SU-DHL-6 (cell line): ENCODE measurements at regions not wholly inside any gene's neighbourhood (a gene's known extent, or its start where the extent isn't known, plus 50 kb on each side); places are given as distances from the start of the nearest gene placed in this dataset.

Experiments
- H2AFZ ChIP-seq: fragments of 200-600 bp; sonication (generic); 2 replicates; pipeline ENCODE4 v1.6.1; 2014; ENCODE audit warnings: low read depth, mild to moderate bottlenecking, moderate library complexity, mixed read lengths, antibody characterized with exemption, low read length; ENCODE audit not compliant: severe bottlenecking
- H3F3A ChIP-seq: fragments of 200-600 bp; shearing (Covaris generic); 2 replicates; pipeline ENCODE4 v1.6.0; 2016; ENCODE audit warnings: antibody characterized with exemption, mild to moderate bottlenecking; ENCODE audit not compliant: insufficient read depth
- H3K27ac ChIP-seq: fragments of 200-600 bp; sonication (generic); 2 replicates; pipeline ENCODE4 v1.5.1; 2016; ENCODE audit warnings: low read depth, mild to moderate bottlenecking, low read length, moderate library complexity, mixed read lengths
- H3K27me3 ChIP-seq: fragments of 200-600 bp; sonication (generic), shearing (Covaris generic); 2 replicates; pipeline ENCODE4 v1.6.0; 2014; ENCODE audit warnings: mild to moderate bottlenecking, low read length
- H3K36me3 ChIP-seq: fragments of 200-600 bp; sonication (generic); 2 replicates; pipeline ENCODE4 v1.6.1; 2014; ENCODE audit warnings: mild to moderate bottlenecking, low read length, mixed read lengths
- H3K4me2 ChIP-seq: fragments of 300-600, 200-600 bp; shearing (Covaris generic), sonication (generic); 2 replicates; pipeline ENCODE4 v1.6.0; 2014; ENCODE audit warnings: low read length, low read depth, mild to moderate bottlenecking; ENCODE audit not compliant: poor library complexity, severe bottlenecking
- H3K4me3 ChIP-seq: fragments of 200-600 bp; sonication (generic); 2 replicates; pipeline ENCODE4 v1.5.1; 2014; ENCODE audit warnings: antibody characterized with exemption, low read length, mild to moderate bottlenecking, mixed read lengths; ENCODE audit not compliant: insufficient read depth, poor library complexity, severe bottlenecking
- H3K79me2 ChIP-seq: fragments of 200-600 bp; sonication (generic); 2 replicates; pipeline ENCODE4 v1.6.1; 2014; ENCODE audit warnings: mild to moderate bottlenecking, low read length, moderate library complexity; ENCODE audit not compliant: insufficient read depth
- H3K9ac ChIP-seq: fragments of 200-600 bp; sonication (generic); 2 replicates; pipeline ENCODE4 v1.7.0; 2014; ENCODE audit warnings: mild to moderate bottlenecking, low read length
- H3K9me2 ChIP-seq: fragments of 200-600 bp; sonication (generic); replicated peaks from 2 replicates; pipeline ENCODE4 v1.6.1; 2014; ENCODE audit warnings: low read length; ENCODE audit not compliant: insufficient read depth
- H3K9me3 ChIP-seq: fragments of 200-600 bp; sonication (generic); 2 replicates; pipeline ENCODE4 v1.6.1; 2014; ENCODE audit warnings: low read length, mixed read lengths; ENCODE audit not compliant: insufficient read depth
- H4K20me1 ChIP-seq: fragments of 200-600 bp; sonication (generic); 2 replicates; pipeline ENCODE4 v1.6.1; 2014; ENCODE audit warnings: low read depth, mild to moderate bottlenecking, antibody characterized with exemption, low read length, moderate library complexity, mixed read lengths
- EZH2phosphoT487 ChIP-seq: fragments of 200-600 bp; sonication (generic), shearing (Covaris generic); conservative IDR thresholded peaks from 2 replicates; pipeline ENCODE4 v1.6.1; 2018; ENCODE audit warnings: mild to moderate bottlenecking, antibody characterized with exemption, low read length, moderate library complexity, mixed read lengths
- TF ChIP-seq, protein P1 (sequence below): fragments of 200-600 bp; sonication (generic); IDR thresholded peaks from one replicate; pipeline ENCODE4 v1.5.1; 2017; ENCODE audit warnings: antibody characterized with exemption, mild to moderate bottlenecking, low read length, moderate library complexity; ENCODE audit not compliant: insufficient read depth, poor library complexity, severe bottlenecking

DNA sequence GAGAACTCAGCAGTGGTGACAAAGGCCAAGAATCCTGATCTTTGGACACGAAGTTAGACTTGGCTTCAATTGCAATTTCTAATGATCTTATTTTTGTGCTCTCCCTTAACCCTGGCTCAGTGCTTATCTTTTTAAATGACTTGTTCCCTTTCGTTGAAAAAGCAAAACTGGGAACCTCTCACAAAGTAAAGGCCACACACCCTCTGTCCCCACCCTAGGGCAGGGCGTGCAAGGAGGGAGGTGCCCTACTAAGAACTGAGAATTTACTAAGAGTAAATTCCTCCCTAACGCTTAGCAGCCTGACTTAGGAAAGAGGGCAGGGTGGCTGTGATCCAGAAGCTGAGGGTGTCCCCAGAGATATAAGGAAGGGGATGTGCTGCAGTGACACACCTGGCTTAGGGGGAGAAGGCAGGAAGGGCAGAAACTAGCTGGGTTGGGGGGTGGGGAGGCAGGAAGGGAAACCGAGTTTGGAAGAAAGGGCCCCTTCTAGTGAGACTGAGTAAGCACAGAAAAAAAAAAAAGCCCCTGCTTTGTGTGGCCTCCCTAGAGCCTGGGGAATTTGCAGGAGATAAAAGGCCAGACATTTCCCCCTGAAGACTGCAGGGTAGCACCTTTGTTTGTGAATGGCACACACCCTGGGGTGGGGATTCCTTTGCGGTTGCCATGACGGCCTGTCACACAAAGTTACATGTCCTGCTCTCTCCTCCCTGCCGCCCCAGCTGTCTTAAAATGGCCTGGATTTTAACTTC, 435.1 kb downstream of the EFNB2 start:
- Histone ChIP-seq H3K9me2 (no peaks in the 10 kb centered on the region), H3K27ac (no peak overlapping the region), H3K9me3 (no peaks in the 10 kb centered on the region), H3K79me2 (no peaks in the 10 kb centered on the region), H3K27me3 (no peaks in the 10 kb centered on the region), H3K36me3 (no peaks in the 10 kb centered on the region), H3K9ac (no peak overlapping the region), H3K4me3 (no peak overlapping the region), H2AFZ (no peak overlapping the region), H3F3A (no peaks in the 10 kb centered on the region), H3K4me2 (no peak overlapping the region), H4K20me1 (no peaks in the 10 kb centered on the region)
- no peak for TF ChIP-seq EZH2phosphoT487
- TF ChIP-seq, protein P1, sequence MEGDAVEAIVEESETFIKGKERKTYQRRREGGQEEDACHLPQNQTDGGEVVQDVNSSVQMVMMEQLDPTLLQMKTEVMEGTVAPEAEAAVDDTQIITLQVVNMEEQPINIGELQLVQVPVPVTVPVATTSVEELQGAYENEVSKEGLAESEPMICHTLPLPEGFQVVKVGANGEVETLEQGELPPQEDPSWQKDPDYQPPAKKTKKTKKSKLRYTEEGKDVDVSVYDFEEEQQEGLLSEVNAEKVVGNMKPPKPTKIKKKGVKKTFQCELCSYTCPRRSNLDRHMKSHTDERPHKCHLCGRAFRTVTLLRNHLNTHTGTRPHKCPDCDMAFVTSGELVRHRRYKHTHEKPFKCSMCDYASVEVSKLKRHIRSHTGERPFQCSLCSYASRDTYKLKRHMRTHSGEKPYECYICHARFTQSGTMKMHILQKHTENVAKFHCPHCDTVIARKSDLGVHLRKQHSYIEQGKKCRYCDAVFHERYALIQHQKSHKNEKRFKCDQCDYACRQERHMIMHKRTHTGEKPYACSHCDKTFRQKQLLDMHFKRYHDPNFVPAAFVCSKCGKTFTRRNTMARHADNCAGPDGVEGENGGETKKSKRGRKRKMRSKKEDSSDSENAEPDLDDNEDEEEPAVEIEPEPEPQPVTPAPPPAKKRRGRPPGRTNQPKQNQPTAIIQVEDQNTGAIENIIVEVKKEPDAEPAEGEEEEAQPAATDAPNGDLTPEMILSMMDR: no peak

DNA sequence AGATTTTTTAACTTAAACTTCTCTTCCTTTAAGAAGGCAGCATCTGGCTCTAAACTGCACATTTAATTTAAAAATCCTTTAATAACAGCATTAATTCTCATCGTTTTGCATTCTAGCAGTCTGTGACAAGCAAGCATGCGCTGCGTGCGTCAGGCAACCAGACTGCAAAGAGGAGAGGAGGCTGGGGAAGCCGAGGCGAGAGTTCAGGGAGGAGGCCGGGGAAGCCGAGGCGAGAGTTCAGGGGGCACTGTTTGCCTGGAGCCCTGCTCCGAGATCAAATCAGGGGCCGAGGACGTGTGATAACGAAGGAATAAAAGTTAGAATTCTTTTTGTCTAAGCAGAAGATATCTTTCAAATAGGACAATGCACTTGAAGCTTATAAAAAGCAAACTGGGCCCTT, 435.7 kb downstream of the EFNB2 start:
- TF ChIP-seq EZH2phosphoT487: no peak
- TF ChIP-seq, protein P1: no peak
- H3F3A ChIP-seq: no peaks in the 10 kb centered on the region
- H3K27me3 ChIP-seq: no peaks in the 10 kb centered on the region
- no peak overlapping the region for H2AFZ ChIP-seq
- H4K20me1 ChIP-seq: no peaks in the 10 kb centered on the region
- no peaks in the 10 kb centered on the region for H3K9me3 ChIP-seq
- no peak overlapping the region for H3K4me2 ChIP-seq
- H3K36me3 ChIP-seq: no peaks in the 10 kb centered on the region
- H3K9ac ChIP-seq: no peak overlapping the region
- H3K79me2 ChIP-seq: no peaks in the 10 kb centered on the region
- no peak overlapping the region for H3K4me3 ChIP-seq
- no peak overlapping the region for H3K27ac ChIP-seq
- H3K9me2 ChIP-seq: no peaks in the 10 kb centered on the region

GRCh38 chr13:106098778-106099177, 436.7 kb downstream of the EFNB2 start:
- TF ChIP-seq, protein P1: no peak
- Histone ChIP-seq H3K36me3 (no peaks in the 10 kb centered on the region), H3K9me3 (no peaks in the 10 kb centered on the region), H3K79me2 (no peaks in the 10 kb centered on the region), H3K4me2 (no peak overlapping the region), H2AFZ (no peak overlapping the region), H3K9ac (no peak overlapping the region), H3K27me3 (no peaks in the 10 kb centered on the region), H3K4me3 (no peak overlapping the region), H3K27ac (no peak overlapping the region), H3F3A (no peaks in the 10 kb centered on the region), H4K20me1 (no peaks in the 10 kb centered on the region), H3K9me2 (no peaks in the 10 kb centered on the region)
